Stimulated activated CD8-positive, alpha-beta memory T cell treated with anti-CD3 and anti-CD28 coated beads, Interleukin-7, amount 100 ng/mL, for 1 hour (primary cell): ENCODE measurements at regions not wholly inside any gene's neighbourhood (a gene's known extent, or its start where the extent isn't known, plus 50 kb on each side); places are given as distances from the start of the nearest gene placed in this dataset.
"Not testable (repeated sequence)": the region's sequence is repeated elsewhere in the genome, so short reads cannot be mapped to it uniquely, and the experiment has no call there.

ENCODE experiments used
- DNase-seq, 2 donors: peaks; one replicate each; pipeline ENCODE4 v3.0.0-alpha.2; 2020; ENCODE audit warnings: low read depth in 2 of 2

- peak in 1 of 2 donors; percentile 9 for DNase-seq
These were observed 83.5 kb upstream of the SFSWAP start for GRCh38 chr12:131627151-131628022.

GRCh38 chr12:131628023-131628740, 82.7 kb upstream of the SFSWAP start:
- DNase-seq = no peak

- no peak for DNase-seq
These were observed 82.0 kb upstream of the SFSWAP start for GRCh38 chr12:131628766-131629448.

GRCh38 chr12:131631230-131631629, 79.7 kb upstream of the SFSWAP start:
- DNase-seq = no peak

GRCh38 chr12:131631889-131632651, 78.8 kb upstream of the SFSWAP start:
- DNase-seq = not testable (repeated sequence)

GRCh38 chr12:131632652-131633023, 78.3 kb upstream of the SFSWAP start:
- DNase-seq = not testable (repeated sequence)

GRCh38 chr12:131633610-131634009, 77.3 kb upstream of the SFSWAP start:
- DNase-seq = not testable (repeated sequence)

- no peak for DNase-seq
These were observed 76.9 kb upstream of the SFSWAP start for GRCh38 chr12:131634037-131634436.

GRCh38 chr12:131635012-131635411, 75.9 kb upstream of the SFSWAP start:
- DNase-seq = not testable (repeated sequence)

- no peak for DNase-seq
These were observed 75.3 kb upstream of the SFSWAP start for GRCh38 chr12:131635491-131636122.

- DNase-seq = no peak
These were observed 74.6 kb upstream of the SFSWAP start for GRCh38 chr12:131636266-131636665.

- no peak for DNase-seq
These were observed 73.7 kb upstream of the SFSWAP start for GRCh38 chr12:131636940-131637750.

GRCh38 chr12:131637986-131638385, 72.9 kb upstream of the SFSWAP start:
- DNase-seq = no peak

GRCh38 chr12:131639270-131639940, 71.5 kb upstream of the SFSWAP start:
- no peak for DNase-seq

- DNase-seq = no peak
These were observed 70.4 kb upstream of the SFSWAP start for GRCh38 chr12:131640525-131640924.

GRCh38 chr12:131641315-131641714, 69.6 kb upstream of the SFSWAP start:
- DNase-seq = no peak

GRCh38 chr12:131642101-131642540, 68.8 kb upstream of the SFSWAP start:
- DNase-seq = no peak

- no peak for DNase-seq
These were observed 68.1 kb upstream of the SFSWAP start for GRCh38 chr12:131642771-131643170.

GRCh38 chr12:131643631-131644452, 67.0 kb upstream of the SFSWAP start:
- DNase-seq = no peak
